ENCODE measurements at regions not wholly inside any gene's neighbourhood (a gene's known extent, or its start where the extent isn't known, plus 50 kb on each side); places are given as distances from the start of the nearest gene placed in this dataset.
"Not testable (repeated sequence)": the region's sequence is repeated elsewhere in the genome, so short reads cannot be mapped to it uniquely, and the experiment has no call there.

DNA sequence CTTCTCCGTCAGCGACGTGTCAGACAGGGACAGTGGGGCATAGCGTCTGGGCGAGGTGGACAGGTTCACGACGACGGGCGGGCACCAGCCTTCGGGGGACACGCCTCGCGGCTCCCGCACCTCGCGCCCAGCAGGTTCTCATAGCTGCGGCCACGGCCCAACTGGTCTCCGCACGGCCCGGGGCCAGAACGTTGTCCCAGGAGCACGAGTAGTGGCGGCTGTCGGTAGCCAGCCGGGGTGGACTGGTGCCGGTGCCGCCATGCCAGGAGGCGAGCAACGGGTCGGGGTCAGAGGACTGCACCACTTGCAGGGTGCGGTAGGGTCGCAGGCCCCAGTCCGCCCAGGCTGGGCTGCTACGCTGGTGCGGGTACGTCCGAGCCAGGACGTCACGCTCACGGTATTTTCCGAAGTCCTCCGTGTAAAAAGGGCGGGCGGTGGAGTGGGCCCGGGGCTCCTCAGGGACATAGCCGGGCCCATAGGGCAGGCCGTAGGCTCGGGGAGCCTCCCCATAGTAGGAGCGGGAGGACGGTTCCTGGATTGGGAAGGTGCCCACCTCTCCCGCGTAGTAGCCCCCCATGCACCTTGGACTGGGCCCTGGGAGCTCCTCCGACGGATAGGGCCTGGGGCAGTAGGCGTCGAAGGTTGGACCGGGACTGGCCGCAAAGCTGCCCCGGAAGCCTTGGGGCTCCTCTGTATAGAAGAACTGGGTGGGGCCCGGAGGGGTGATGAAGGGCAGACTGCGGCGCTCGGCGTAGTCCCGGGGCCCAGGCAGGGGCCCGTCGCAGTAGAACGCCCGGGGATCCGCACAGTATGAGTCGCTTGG, 301.2 kb downstream of the CCDC74A start:
- DNase-seq: not testable (repeated sequence)

- not testable (repeated sequence) for DNase-seq
Observed at GRCh38 chr2:131829456-131830241, 302.0 kb downstream of the CCDC74A start.

DNA sequence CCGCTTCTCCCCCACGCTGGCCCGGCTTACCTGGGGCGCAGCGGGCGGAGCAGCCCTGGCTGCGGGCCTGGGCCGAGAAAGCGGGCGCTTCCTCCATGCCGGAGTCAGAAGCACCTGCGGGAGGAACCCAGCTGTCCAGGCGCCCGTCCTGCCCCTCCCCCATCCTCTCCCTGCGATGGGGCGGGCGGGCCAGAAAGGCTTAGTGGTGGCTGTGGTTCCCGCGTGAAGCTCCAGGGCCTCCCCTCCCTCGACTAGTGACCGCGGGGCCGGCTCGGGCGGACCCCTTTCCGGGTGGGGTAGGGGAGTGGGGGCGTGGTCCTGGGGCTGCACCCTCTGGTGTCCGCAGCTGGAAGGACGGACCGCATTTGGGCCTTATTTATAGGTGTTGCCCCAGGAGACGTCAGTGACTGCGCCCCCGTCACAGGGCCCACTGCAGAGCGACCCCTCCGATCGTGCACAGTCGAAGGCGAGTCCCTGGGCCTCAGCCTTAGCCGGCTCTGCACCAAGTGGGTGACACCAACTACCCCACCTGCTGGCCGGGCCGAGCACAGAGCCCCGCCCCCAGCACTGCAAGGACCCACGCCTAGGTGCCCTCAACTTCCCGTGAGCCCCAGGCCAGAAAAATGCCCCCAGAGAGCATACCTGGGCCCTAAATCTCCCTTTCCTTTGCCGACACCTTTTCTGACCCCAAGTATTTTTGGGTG, 302.7 kb downstream of the CCDC74A start:
- not testable (repeated sequence) for DNase-seq

DNA sequence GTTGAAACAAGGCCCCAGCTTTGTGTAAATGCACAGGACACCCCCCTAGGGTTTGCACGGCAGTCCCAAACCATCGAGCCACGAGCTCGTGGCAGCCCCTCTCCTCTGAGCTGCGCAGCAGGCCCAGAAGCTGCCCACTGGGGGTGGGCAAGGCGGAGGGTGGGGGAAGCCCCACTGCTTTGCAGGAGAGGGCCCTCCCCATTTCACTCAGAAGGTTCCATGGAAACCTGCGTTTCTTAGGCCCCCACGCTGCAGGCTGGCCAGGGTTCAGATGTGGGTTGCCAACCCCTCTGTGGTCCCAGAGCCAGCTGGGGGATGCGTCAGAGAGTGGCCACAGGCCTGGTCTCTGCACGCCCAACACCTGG, 303.2 kb downstream of the CCDC74A start:
- DNase-seq: not testable (repeated sequence)

DNA sequence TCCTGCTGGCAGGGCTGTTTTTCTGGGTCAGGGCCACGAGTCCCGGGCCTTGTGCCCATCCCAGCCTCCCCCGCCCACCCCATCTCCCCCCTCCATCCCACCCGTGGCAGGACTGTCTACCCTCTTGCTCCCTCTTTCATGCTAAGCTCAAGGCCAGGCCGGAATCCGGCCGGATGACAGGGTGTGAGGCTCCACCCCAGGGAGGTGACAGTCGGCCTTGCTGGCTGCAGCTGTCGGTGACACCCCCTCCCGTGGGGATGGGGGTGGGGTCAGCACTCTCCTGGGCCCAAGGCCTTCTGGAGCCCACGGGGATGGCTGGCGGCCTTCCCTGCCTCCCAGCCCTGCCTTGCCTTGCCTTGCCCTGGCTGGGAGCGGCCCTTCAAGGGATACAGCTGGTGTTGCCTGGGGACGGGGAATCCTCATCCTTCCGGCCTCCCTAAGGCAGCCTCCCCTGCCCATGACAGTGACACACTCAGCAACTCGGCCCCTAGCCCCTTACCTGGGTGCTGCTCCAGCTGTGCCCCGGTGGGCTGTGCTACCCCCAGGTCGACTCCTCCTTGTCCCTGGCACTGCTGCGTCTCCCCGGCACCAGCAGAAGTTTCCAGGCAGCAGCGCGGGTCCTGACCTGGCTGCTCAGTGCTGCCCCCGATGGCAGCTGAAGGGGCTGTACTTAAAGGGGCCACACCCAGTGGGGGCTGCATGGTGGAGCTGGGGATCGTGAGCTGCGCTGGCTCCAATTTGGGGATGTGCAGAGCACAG, 303.9 kb downstream of the CCDC74A start:
- not testable (repeated sequence) for DNase-seq

GRCh38 chr2:131832209-131832780, 304.6 kb downstream of the CCDC74A start:
- DNase-seq: not testable (repeated sequence)

DNA sequence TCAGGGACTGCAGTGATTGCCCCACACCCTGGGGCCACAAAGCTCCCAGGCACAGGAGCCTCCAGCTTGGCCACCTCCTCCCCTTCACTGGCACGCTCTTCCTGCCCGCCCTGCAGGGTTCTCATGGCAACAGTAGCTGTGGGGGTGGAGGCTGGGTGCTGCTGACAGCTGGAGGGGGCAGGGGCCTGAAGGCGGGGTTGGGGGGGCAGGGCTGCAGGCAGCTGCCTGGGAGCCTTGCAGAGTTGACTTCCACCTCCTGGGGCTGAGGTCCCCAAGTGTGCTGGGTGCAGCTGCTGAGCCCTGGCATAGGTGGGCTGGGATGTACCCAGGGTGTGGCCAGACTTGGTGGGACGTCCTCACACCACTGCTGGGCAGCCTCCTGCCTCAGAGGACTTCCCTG, 305.2 kb downstream of the CCDC74A start:
- DNase-seq: not testable (repeated sequence)

DNA sequence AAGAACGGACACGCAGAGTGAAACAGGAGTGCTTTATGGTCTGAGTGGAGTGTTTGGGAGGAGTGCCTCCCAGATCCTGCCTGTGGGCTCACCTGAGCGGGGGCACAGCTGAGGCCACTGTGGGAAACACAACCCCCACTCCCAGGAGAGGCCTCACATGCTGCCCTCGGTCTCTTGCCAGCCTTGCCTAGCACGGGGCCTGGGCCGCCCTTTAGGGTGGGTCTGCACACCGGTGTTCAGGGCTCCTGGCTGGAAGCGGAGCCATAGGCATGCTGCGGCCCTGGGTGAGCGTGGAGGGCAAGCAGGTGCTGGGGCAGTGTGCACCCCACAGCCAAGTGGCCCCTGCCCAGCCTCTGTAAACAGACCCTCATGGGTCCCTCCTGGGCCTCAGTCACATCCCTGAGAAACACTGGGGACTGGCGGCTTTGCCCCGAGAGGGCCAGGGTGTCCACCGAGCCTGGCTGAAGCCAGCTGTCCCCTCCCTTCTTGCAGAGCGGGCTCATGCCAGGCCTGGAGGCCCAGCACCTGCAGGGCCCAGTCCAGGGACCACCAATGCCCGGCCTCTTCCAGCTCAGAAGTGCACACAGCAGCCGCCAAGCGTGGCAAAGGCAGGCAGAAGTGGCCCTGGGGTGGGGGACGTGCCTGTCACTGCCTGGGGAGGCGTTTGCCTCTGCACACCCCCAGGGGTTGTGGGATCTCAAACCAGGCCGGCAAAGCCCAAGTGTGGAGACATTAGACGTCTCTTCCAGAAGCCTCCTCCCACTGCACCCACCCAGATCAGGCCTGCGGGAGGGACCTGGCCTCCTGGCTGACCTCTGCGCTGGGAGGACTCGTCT, 305.9 kb downstream of the CCDC74A start:
- DNase-seq: not testable (repeated sequence)

GRCh38 chr2:131834203-131835020, 306.7 kb downstream of the CCDC74A start:
- DNase-seq: not testable (repeated sequence)

- DNase-seq: not testable (repeated sequence)
Observed at GRCh38 chr2:131835022-131835421, 307.3 kb downstream of the CCDC74A start.

DNA sequence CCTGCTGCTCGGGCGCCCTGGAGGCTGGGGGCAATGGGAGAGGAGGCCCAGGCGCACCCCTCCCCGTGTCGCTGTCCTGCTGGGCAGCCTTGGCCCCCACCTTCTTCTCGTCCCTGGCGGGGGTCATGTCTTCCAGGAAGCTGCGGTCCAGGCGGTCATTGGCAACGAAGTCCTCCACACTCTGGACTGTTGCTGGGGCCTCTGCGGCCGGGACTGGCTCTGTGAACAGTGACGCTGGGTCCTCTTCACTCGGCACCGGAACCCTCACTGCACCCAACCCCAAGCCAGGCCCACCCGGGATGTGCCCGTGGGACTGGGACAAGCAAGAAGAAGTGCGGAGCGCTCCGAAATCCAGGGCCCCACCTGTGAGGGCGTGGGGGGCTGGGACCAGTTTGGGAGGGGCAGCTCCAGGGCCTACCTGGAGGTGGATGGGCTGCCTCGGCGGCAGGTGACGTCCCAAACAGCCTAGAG, 308.0 kb downstream of the CCDC74A start:
- DNase-seq: no peak

- not testable (repeated sequence) for DNase-seq
Observed at GRCh38 chr2:131836116-131836515, 308.4 kb downstream of the CCDC74A start.

DNA sequence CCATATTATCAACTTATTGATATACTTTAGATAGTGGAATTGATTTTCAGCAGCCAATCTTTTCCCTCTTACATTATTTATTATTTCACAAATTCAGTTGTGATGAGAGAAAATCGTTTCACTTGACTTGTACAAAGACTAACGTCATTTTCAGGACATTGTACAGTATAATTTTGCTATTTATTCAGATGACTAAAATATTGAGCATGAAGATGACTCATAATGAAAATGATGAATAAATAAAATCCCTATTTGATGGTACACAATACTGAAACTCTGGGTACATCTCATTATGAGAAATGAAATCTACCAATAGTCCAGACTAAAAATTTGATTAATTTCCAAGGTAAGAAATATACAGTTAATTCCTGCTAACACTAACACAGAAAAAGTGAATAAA, 316.4 kb downstream of the CCDC74A start:
- not testable (repeated sequence) for DNase-seq

DNA sequence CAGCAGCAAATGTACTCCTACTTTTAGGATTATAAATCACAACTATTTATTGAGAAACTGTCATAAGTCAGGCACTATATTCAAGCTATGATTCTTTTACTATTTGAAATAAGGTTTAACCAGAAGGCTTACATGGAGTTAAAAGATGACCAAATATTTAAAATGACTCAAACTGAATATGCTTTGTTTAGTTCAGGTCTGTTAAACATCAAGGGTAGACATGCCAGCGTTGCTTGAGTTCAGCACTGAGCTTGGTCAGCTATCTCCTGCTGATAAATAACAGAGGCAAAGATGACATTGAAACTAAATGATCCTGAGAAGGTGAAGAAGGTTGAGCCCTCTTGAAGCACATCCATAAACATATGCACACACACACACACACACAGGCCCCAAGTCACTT, 305.6 kb downstream of the ANKRD30BL start:
- not testable (repeated sequence) for DNase-seq

GRCh38 chr2:131858197-131858596, 303.6 kb downstream of the ANKRD30BL start:
- DNase-seq: not testable (repeated sequence)
